ENCODE measurements at regions not wholly inside any gene's neighbourhood (a gene's known extent, or its start where the extent isn't known, plus 50 kb on each side); places are given as distances from the start of the nearest gene placed in this dataset.

DNA sequence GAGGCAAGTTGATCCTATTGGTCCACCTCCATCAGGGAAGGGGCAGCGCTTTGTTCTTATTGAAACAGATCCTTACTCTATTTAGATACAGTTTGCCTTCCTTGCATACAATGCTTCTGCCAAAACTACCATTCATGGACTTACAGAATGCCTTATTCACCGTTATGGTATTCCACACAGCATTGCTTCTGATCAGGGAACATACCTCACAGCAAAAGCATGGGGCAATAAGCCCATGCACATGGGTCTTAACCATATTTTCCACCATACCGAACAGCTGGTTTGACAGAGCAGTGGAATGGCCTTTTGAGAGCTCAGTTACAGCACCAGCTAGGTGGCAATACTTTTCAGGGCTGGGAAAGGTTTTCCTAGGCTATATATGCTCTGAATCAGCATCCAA lies 544.8 kb upstream of the ADGRL4 start:
- ChIA-PET CTCF (no interaction called here), POLR2A (no interaction called here)
- no peaks in the 10 kb centered on the region for H3K27me3 Mint-ChIP-seq (ENCODE audit: insufficient read depth, unreplicated experiment)
- no peaks in the 10 kb centered on the region for H3K4me1 Mint-ChIP-seq (ENCODE audit: low read depth, unreplicated experiment)
- BruUV-seq (replicated peaks): no TSS peak
- H3K27ac Mint-ChIP-seq (ENCODE audit: unreplicated experiment): no peak overlapping the region
- no peak overlapping the region for H3K4me3 Mint-ChIP-seq (ENCODE audit: unreplicated experiment)
- intact Hi-C loops (cut with micrococcal nuclease; ENCODE audit: unreplicated experiment): no loop called here
- Histone ChIP-seq H3K9me3 (no peaks in the 10 kb centered on the region), H3K27me3 (replicated peaks; ENCODE audit: control insufficient read depth, insufficient read depth, low read length) (no peaks in the 10 kb centered on the region), H3K4me3 (ENCODE audit: low read depth, low read length) (no peak overlapping the region), H3K4me1 (no peaks in the 10 kb centered on the region), H3K36me3 (ENCODE audit: control insufficient read depth, insufficient read depth, low read length) (no peaks in the 10 kb centered on the region)
- no peaks in the 10 kb centered on the region for H3K36me3 Mint-ChIP-seq (ENCODE audit: insufficient read depth, unreplicated experiment)
- H3K9me3 Mint-ChIP-seq (ENCODE audit: unreplicated experiment): no peaks in the 10 kb centered on the region
- no peak for DNase-seq
- TF ChIP-seq, protein P1, sequence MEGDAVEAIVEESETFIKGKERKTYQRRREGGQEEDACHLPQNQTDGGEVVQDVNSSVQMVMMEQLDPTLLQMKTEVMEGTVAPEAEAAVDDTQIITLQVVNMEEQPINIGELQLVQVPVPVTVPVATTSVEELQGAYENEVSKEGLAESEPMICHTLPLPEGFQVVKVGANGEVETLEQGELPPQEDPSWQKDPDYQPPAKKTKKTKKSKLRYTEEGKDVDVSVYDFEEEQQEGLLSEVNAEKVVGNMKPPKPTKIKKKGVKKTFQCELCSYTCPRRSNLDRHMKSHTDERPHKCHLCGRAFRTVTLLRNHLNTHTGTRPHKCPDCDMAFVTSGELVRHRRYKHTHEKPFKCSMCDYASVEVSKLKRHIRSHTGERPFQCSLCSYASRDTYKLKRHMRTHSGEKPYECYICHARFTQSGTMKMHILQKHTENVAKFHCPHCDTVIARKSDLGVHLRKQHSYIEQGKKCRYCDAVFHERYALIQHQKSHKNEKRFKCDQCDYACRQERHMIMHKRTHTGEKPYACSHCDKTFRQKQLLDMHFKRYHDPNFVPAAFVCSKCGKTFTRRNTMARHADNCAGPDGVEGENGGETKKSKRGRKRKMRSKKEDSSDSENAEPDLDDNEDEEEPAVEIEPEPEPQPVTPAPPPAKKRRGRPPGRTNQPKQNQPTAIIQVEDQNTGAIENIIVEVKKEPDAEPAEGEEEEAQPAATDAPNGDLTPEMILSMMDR (IDR thresholded peaks at IDR 0.05; ENCODE audit: insufficient read depth in 1 of 2, low read depth in 1 of 2, low read length in 1 of 2, severe bottlenecking in 1 of 2, unreplicated experiment in 1 of 2): no peak

DNA sequence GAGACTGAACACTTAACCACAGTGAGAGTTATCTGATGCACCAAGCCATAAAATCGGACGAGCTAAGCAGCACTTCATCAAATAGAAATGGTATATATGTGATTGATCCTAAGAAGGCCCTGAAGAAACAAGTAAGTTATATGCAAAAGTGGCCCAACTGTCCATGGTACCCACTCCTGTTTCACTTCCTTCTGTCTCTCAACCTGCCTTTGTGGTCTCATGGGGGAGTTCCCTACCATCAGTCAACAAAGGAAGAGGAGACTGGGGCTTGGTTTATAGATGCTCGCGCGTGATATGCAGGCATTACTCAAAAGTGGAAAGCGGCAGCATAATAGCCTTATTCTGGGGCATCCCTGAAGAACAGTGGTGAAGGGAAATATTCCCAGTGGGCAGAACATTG lies 543.9 kb upstream of the ADGRL4 start:
- Mint-ChIP-seq H3K4me1 (ENCODE audit: low read depth, unreplicated experiment) (no peaks in the 10 kb centered on the region), H3K4me3 (ENCODE audit: unreplicated experiment) (no peak overlapping the region), H3K36me3 (ENCODE audit: insufficient read depth, unreplicated experiment) (no peaks in the 10 kb centered on the region), H3K27ac (ENCODE audit: unreplicated experiment) (no peak overlapping the region), H3K9me3 (ENCODE audit: unreplicated experiment) (no peaks in the 10 kb centered on the region), H3K27me3 (ENCODE audit: insufficient read depth, unreplicated experiment) (no peaks in the 10 kb centered on the region)
- POLR2A ChIA-PET: interaction anchor here (0.5 kb wide), 1 partner anchor 88 kb away, joined by 3 read pairs; no protein-coding TSS in a partner anchor
- no peaks in the 10 kb centered on the region for H3K36me3 ChIP-seq (ENCODE audit: control insufficient read depth, insufficient read depth, low read length)
- H3K4me1 ChIP-seq: no peaks in the 10 kb centered on the region
- DNase-seq: no peak
- CTCF ChIA-PET: no interaction called here
- H3K4me3 ChIP-seq (ENCODE audit: low read depth, low read length): no peak overlapping the region
- TF ChIP-seq, protein P1 (IDR thresholded peaks at IDR 0.05; ENCODE audit: insufficient read depth in 1 of 2, low read depth in 1 of 2, low read length in 1 of 2, severe bottlenecking in 1 of 2, unreplicated experiment in 1 of 2): no peak
- intact Hi-C loops (cut with micrococcal nuclease; ENCODE audit: unreplicated experiment): no loop called here
- no peaks in the 10 kb centered on the region for H3K27me3 ChIP-seq (replicated peaks; ENCODE audit: control insufficient read depth, insufficient read depth, low read length)
- BruUV-seq (replicated peaks): no TSS peak
- no peaks in the 10 kb centered on the region for H3K9me3 ChIP-seq

- Mint-ChIP-seq H3K36me3 (ENCODE audit: insufficient read depth, unreplicated experiment) (no peaks in the 10 kb centered on the region), H3K4me3 (ENCODE audit: unreplicated experiment) (no peak overlapping the region), H3K27ac (ENCODE audit: unreplicated experiment) (no peak overlapping the region), H3K27me3 (ENCODE audit: insufficient read depth, unreplicated experiment) (no peaks in the 10 kb centered on the region), H3K9me3 (ENCODE audit: unreplicated experiment) (no peaks in the 10 kb centered on the region), H3K4me1 (ENCODE audit: low read depth, unreplicated experiment) (no peaks in the 10 kb centered on the region)
- no peaks in the 10 kb centered on the region for H3K9me3 ChIP-seq
- no TSS peak for BruUV-seq (replicated peaks)
- peaks cover under 1% of the 10 kb centered on the region; the same call in 1 of the 2 replicates for H3K4me1 ChIP-seq
- ChIA-PET POLR2A (no interaction called here), CTCF (no interaction called here)
- H3K4me3 ChIP-seq (ENCODE audit: low read depth, low read length): no peak overlapping the region
- intact Hi-C loops (cut with micrococcal nuclease; ENCODE audit: unreplicated experiment): no loop called here
- no peaks in the 10 kb centered on the region for H3K36me3 ChIP-seq (ENCODE audit: control insufficient read depth, insufficient read depth, low read length)
- no peaks in the 10 kb centered on the region for H3K27me3 ChIP-seq (replicated peaks; ENCODE audit: control insufficient read depth, insufficient read depth, low read length)
- TF ChIP-seq, protein P1 (IDR thresholded peaks at IDR 0.05; ENCODE audit: insufficient read depth in 1 of 2, low read depth in 1 of 2, low read length in 1 of 2, severe bottlenecking in 1 of 2, unreplicated experiment in 1 of 2): no peak
- DNase-seq: no peak
Observed at GRCh38 chr1:79549201-79549600, 542.7 kb upstream of the ADGRL4 start.

All from Caco-2 (cell line).